CD14-positive monocyte (primary cell): ENCODE measurements at regions not wholly inside any gene's neighbourhood (a gene's known extent, or its start where the extent isn't known, plus 50 kb on each side); places are given as distances from the start of the nearest gene placed in this dataset.

Experiments
- DNase-seq, 3 donors: peaks; one replicate each; pipeline ENCODE4 v3.0.0-alpha.2; 2011 to 2022
- H2AFZ ChIP-seq: 2 replicates; pipeline ENCODE4 v1.6.0; 2012; ENCODE audit warnings: mild to moderate bottlenecking, low read depth, low read length, inconsistent platforms; ENCODE audit not compliant: insufficient read depth, poor library complexity, severe bottlenecking
- H3K27ac ChIP-seq, 2 donors: 1 replicate in 1 of 2; 2 replicates in 1 of 2; pipeline ENCODE4 v1.5.1; 2012 to 2013; ENCODE audit warnings: low read length in 2 of 2, control low read depth in 1 of 2, inconsistent platforms in 1 of 2, low read depth in 1 of 2, mild to moderate bottlenecking in 1 of 2
- H3K27me3 ChIP-seq, 2 donors: one replicate each; pipeline versions ENCODE4 v1.6.0 to v1.6.1; 2011 to 2013; ENCODE audit warnings: low read length in 2 of 2; ENCODE audit not compliant: control insufficient read depth in 2 of 2, insufficient read depth in 2 of 2
- H3K36me3 ChIP-seq, 2 donors: replicated peaks in 1 of 2; 1 replicate in 1 of 2; 2 replicates in 1 of 2; pipeline versions ENCODE4 v1.5.1 to v1.6.1; 2012 to 2013; ENCODE audit warnings: low read length in 2 of 2, control low read depth in 1 of 2, inconsistent platforms in 1 of 2, mild to moderate bottlenecking in 1 of 2; ENCODE audit not compliant: insufficient read depth in 2 of 2, control insufficient read depth in 1 of 2
- H3K4me1 ChIP-seq, 2 donors: 1 replicate in 1 of 2; 2 replicates in 1 of 2; pipeline versions ENCODE4 v1.5.1 to v1.6.1; 2012 to 2013; ENCODE audit warnings: low read length in 2 of 2, control low read depth in 1 of 2, inconsistent platforms in 1 of 2, mild to moderate bottlenecking in 1 of 2, moderate library complexity in 1 of 2; ENCODE audit not compliant: insufficient read depth in 2 of 2, control insufficient read depth in 1 of 2
- H3K4me2 ChIP-seq: replicated peaks from 2 replicates; pipeline ENCODE3; 2012; ENCODE audit warnings: low read length, moderate library complexity, mild to moderate bottlenecking; ENCODE audit not compliant: poor library complexity, severe bottlenecking; ENCODE audit errors: extremely low read depth
- H3K4me3 ChIP-seq, 3 experiments: fragments of 200-600 bp in 1 of 3; sonication (generic) in 1 of 3; replicated peaks in 1 of 3; 1 replicate in 2 of 3; 2 replicates in 1 of 3; pipeline ENCODE4 v1.5.1; 2011 to 2013; ENCODE audit warnings: low read length in 3 of 3, mild to moderate bottlenecking in 3 of 3, control low read depth in 2 of 3, low read depth in 2 of 3, inconsistent platforms in 1 of 3, moderate library complexity in 1 of 3
- H3K79me2 ChIP-seq: 2 replicates; pipeline ENCODE4 v1.6.0; 2012; ENCODE audit warnings: mild to moderate bottlenecking, control low read depth, inconsistent platforms, low read length, moderate library complexity; ENCODE audit not compliant: insufficient read depth
- H3K9ac ChIP-seq: 2 replicates; pipeline ENCODE4 v1.6.0; 2017; ENCODE audit warnings: low read length, mild to moderate bottlenecking; ENCODE audit not compliant: insufficient read depth, poor library complexity, severe bottlenecking
- H3K9me3 ChIP-seq, 2 donors: replicated peaks in 1 of 2; 1 replicate in 1 of 2; 2 replicates in 1 of 2; pipeline versions ENCODE4 v1.5.1 to v1.6.1; 2012 to 2013; ENCODE audit warnings: low read length in 2 of 2, control low read depth in 1 of 2; ENCODE audit not compliant: control insufficient read depth in 1 of 2, insufficient read depth in 1 of 2
- H4K20me1 ChIP-seq: 2 replicates; pipeline ENCODE4 v1.6.0; 2012; ENCODE audit warnings: mild to moderate bottlenecking, low read length, control low read depth, moderate library complexity; ENCODE audit not compliant: insufficient read depth
- H3K27ac Mint-ChIP-seq, 7 donors: one replicate each; pipeline ENCODE4 v1.8.0; 2020; ENCODE audit warnings: mild to moderate bottlenecking in 7 of 7, mixed read lengths in 7 of 7, moderate library complexity in 6 of 7, inconsistent platforms in 2 of 7
- H3K27me3 Mint-ChIP-seq, 3 donors: one replicate each; pipeline ENCODE4 v1.8.0; 2021 to 2022; ENCODE audit warnings: low read depth in 3 of 3, mild to moderate bottlenecking in 3 of 3, mixed read lengths in 3 of 3, moderate library complexity in 3 of 3, inconsistent platforms in 1 of 3
- H3K36me3 Mint-ChIP-seq, 2 donors: one replicate each; pipeline ENCODE4 v1.8.0; 2020; ENCODE audit warnings: mixed read lengths in 2 of 2, inconsistent platforms in 1 of 2, mild to moderate bottlenecking in 1 of 2
- H3K4me1 Mint-ChIP-seq: one replicate; pipeline ENCODE4 v1.8.0; 2020; ENCODE audit warnings: mild to moderate bottlenecking, mixed read lengths
- H3K4me3 Mint-ChIP-seq, 2 donors: one replicate each; pipeline ENCODE4 v1.8.0; 2020; ENCODE audit warnings: mild to moderate bottlenecking in 2 of 2, mixed read lengths in 2 of 2, moderate library complexity in 1 of 2
- H3K9me3 Mint-ChIP-seq, 7 donors: one replicate each; pipeline ENCODE4 v1.8.0; 2020 to 2022; ENCODE audit warnings: mixed read lengths in 7 of 7, mild to moderate bottlenecking in 6 of 7, moderate library complexity in 6 of 7, inconsistent platforms in 2 of 7
- CTCF ChIP-seq: fragments of 200-600 bp; IDR thresholded peaks from one replicate; pipeline ENCODE4 v1.8.0; 2022; ENCODE audit warnings: antibody characterized with exemption, mild to moderate bottlenecking
- WGBS: methylation state at CpG from one replicate; pipeline ENCODE4 v1.1.5; 2013; ENCODE audit warnings: missing lambda C conversion rate; ENCODE audit not compliant: insufficient coverage; 5-methylcytosine and 5-hydroxymethylcytosine counted together
- intact Hi-C, 2 donors: fragments of 100-400 bp; cut with micrococcal nuclease; formaldehyde crosslinking; loops; one replicate each; pipeline versions ENCODE4 v1.15.0 to v1.15.1; 2023

DNA sequence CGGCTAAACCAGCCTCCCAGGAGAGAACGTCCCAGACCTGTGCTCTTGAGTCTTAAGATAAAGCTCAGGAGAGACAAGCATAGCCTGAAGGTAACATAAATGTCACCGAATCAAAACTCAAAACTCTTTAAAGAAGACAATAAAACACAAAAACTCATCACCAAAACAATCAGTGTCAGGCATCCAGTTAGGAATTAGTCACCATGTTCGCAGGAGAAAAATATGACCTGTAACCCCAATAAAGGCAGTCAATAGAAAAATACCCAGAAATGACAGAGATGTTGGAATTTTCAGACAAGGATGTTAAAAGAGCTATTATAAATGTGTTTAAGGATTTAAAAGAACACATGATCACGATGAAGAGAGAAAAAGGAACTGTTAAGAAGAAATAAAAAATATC, 352.4 kb downstream of the BRD1 start:
- Histone ChIP-seq H3K4me3 (no peak overlapping the region), H3K79me2 (no peaks in the 10 kb centered on the region), H3K9me3 (peaks cover 0 to 8% of the 10 kb centered on the region in 2 donors), H3K27me3 (no peaks in the 10 kb centered on the region), H3K4me1 (no peaks in the 10 kb centered on the region), H3K27ac (no peak overlapping the region), H2AFZ (no peak overlapping the region), H3K4me2 (no peak overlapping the region), H3K9ac (no peak overlapping the region), H3K36me3 (no peaks in the 10 kb centered on the region), H4K20me1 (no peaks in the 10 kb centered on the region)
- H3K36me3 Mint-ChIP-seq = peaks cover 14 to 15% of the 10 kb centered on the region in 2 donors
- intact Hi-C loops = no loop called here
- no peak overlapping the region for H3K27ac Mint-ChIP-seq
- peaks cover 0 to 5% (median 4%) of the 10 kb centered on the region in 3 donors for H3K27me3 Mint-ChIP-seq
- no peak overlapping the region for H3K4me3 Mint-ChIP-seq
- TF ChIP-seq CTCF = no peak
- H3K4me1 Mint-ChIP-seq = no peaks in the 10 kb centered on the region
- no peak for DNase-seq
- peaks cover 6 to 17% (median 8%) of the 10 kb centered on the region in 7 donors for H3K9me3 Mint-ChIP-seq
- 100% methylated on average over 2 of the region's 5 CpGs for WGBS

DNA sequence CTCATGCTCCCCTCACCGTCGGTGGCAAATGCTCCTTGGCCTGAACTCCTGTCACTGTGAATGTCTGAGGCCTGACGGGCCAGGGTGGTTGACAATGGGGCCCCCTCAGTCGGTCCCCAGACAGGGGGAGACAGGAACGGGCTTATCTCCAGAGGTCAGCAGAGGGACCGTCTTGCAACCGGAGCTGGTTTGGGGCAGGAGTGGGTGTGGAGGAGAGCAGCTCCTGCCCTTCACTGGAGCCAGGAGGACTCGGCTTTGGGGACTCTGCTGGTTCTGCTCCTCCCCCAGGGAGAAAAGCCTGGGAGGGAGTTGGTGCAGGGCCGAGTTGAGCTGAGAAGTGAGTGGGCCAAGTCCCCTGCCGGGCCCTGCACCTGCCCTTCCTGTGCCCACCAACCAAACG, 354.4 kb downstream of the BRD1 start:
- H3K27me3 Mint-ChIP-seq = peaks cover 2 to 4% (median 2%) of the 10 kb centered on the region in 3 donors
- H3K79me2 ChIP-seq = no peaks in the 10 kb centered on the region
- H3K27ac Mint-ChIP-seq = peak overlapping the region in 1 of 7 donors; percentile 32
- H3K4me1 ChIP-seq = no peaks in the 10 kb centered on the region
- peaks cover 0 to 10% (median 8%) of the 10 kb centered on the region in 7 donors for H3K9me3 Mint-ChIP-seq
- no peaks in the 10 kb centered on the region for H3K9me3 ChIP-seq
- no peak overlapping the region for H2AFZ ChIP-seq
- no peak overlapping the region for H3K4me3 ChIP-seq
- H3K27me3 ChIP-seq = no peaks in the 10 kb centered on the region
- no peak for DNase-seq
- H3K27ac ChIP-seq = no peak overlapping the region
- 88% methylated on average over 5 of the region's 11 CpGs for WGBS
- no peaks in the 10 kb centered on the region for H4K20me1 ChIP-seq
- no peaks in the 10 kb centered on the region for H3K36me3 ChIP-seq
- no peak overlapping the region for H3K4me2 ChIP-seq
- peaks cover 6% of the 10 kb centered on the region for H3K4me1 Mint-ChIP-seq
- TF ChIP-seq CTCF = no peak
- intact Hi-C loops = no loop called here
- no peak overlapping the region for H3K4me3 Mint-ChIP-seq
- no peak overlapping the region for H3K9ac ChIP-seq
- H3K36me3 Mint-ChIP-seq = peaks cover 12% of the 10 kb centered on the region in 2 donors
